GM19395 (cell line): ENCODE measurements at regions not wholly inside any gene's neighbourhood (a gene's known extent, or its start where the extent isn't known, plus 50 kb on each side); places are given as distances from the start of the nearest gene placed in this dataset.

Experiments used
- ATAC-seq: cut with Tn5 transposase; IDR thresholded peaks from one replicate; pipeline ENCODE4 v1.9.1; 2021; ENCODE audit warnings: mild to moderate bottlenecking, moderate library complexity; ENCODE audit not compliant: unreplicated experiment

DNA sequence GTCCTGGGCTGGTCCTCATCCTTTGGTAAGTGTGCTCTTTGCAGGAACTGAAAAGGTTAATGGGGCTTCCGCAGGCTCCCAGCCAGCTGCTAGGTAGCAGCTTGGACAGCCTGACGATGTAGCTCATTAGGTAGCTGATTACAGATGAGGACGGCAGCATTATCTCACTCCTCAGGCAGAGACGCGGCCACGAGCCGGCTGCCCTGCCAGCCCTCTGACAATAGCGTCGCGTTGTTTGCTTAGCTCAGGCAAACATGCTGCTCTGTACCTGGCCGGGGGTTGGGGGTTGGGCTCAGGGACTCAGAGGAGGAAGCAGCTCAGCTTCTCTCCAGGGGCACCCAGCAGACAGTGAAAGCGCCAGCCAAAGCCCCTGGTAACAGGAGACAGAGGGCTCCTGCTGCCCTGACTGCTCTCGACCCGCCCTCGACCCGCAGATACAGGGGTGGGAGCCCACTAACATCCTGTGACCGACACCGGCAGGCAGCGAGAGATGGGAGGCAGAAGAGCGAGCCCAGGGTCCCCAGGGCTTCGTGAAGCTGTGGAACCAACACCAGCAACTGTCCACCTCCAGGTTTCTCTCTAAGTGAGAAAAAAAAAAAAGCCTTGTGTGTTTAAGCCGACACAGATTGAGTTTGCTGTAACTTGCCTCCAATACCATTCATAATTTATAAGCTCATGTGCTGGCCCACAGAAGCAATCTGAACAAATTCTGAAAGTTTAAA, 53.4 kb upstream of the DLK1 start:
- no peak for ATAC-seq

DNA sequence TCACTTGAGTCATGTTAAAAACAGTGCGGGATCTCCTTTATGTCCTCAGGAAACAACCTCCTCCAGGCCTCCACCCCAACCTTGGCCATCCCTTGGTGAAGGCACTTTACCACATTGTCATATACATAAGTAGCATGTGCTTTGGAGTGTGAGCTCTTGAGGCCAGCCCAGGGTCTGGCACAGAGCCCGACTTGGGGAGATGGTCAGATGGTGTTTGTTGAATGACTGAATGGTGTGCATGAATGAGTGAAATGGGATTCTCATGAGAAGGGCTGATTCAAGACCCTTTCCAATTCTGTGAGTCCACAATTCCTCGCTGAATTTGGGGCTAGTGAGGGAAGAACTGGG, 52.9 kb upstream of the DLK1 start:
- ATAC-seq = no peak

DNA sequence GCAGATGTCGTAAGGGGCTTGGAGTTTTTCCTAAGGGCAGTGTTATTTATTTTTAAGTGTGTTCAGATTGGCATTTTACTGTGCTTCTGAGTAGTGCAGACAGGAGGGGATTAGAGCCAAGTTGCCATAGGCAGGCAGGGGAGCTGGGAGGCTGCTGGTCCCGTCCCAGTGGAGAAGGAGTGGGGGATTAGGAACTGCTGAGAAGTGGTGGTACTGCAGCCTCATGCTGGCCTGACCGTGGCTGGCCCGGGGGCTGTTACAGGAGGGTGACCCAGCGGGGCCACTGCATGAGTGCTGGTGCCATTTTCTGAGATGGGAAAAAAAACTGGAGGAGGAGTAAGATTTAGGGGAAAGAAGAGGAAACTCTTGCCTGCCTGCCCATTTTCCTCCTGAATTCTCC, 52.3 kb upstream of the DLK1 start:
- no peak for ATAC-seq

DNA sequence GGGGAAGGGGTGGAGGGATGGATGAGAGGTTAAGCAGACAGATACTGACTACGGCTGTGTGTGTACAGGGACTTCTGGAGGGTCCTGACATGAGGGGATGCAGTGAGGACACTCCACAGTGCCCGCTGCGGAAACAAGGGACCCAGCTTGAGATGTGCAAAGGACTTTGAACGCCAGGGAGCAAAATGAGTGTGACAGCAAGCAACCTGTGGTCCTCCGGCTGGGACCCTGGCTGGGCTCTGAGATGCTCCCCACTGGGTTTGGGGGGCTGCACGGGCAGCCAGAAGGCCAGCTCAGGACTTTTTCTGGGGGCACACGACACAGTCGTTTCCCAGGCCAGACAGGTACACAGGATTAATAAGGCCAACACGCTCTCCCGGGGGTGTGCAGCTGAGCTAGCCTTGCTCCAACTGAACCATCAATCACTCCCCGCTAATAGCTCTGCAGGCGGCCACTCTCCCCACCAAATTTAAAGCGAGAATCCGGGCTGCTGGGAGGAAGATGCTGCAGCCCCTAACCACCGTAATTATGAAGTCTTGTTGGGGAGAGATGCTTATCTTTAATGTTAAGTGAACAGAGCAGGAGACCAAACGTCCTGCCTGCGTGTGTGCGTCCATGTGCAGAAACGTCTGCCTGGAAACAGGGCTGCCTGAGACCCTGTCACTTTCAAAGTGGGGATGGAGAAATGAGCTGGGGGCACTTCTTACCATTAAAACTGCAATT, 51.6 kb upstream of the DLK1 start:
- ATAC-seq = no peak

DNA sequence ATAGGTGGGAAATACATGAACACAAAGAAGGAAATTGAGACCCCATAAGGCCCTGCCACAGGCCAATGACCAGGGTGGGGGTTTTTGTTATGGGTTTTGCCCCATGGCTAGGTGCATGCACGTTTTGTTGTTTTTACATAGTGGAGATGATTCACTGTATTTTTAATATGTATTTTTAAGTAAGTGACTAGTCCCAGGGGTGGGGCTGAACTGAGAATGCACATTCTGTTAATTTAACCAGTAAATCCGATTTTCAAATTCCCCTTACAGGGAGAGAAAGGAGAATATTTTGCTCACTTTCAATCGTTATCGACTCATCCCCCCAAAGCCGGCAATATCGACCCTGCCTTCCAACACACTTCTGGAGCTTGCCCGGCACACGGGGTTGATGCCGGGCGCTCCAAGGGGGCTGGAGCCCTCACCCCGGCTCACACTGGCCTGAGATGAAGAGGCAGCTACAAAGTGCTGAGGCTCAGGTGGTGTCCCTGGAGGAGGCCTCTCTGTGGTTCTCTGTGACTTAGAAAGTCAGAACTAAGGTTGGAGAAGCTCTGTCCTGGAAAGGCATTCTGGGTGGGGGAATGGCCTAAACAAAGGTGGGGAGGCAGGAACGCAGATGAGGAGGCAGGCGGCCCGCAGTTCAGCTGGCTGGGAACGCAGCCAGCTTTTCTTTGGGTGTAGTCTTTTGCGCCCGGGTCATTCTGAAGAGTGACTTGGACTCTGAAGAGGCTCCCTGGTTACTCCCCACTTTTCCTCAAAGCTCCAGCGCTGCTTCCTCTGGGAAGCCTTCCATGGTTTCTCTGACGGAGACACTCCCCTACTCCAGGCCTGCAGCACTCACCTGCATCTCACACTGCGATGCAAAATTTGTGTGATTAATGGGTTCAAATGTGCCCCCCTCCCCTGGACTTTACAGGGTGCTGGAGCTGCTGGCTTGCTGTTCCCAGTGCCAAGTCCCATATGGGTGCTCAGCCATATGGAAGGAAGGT, 50.7 kb upstream of the DLK1 start:
- ATAC-seq = no peak
